Activated T-cell treated with anti-CD3 and anti-CD28 coated beads, Interleukin-2, amount 50 U/mL, for 4 hours (primary cell): ENCODE measurements at regions not wholly inside any gene's neighbourhood (a gene's known extent, or its start where the extent isn't known, plus 50 kb on each side); places are given as distances from the start of the nearest gene placed in this dataset.

Experiments used
- ATAC-seq, 2 donors: fragments of 200-7000 bp; cut with Tn5 transposase; one replicate each; pipeline ENCODE4 v1.10.0; 2021
- DNase-seq: peaks from one replicate; pipeline ENCODE4 v3.0.0-alpha.2; 2020
- H3K27me3 Mint-ChIP-seq: one replicate; pipeline ENCODE4 v1.8.0; 2021; ENCODE audit warnings: low read depth, mixed read lengths
- H3K36me3 Mint-ChIP-seq: one replicate; pipeline ENCODE4 v1.8.0; 2022; ENCODE audit warnings: mixed read lengths; ENCODE audit not compliant: insufficient read depth
- H3K4me1 Mint-ChIP-seq: one replicate; pipeline ENCODE4 v1.8.0; 2021; ENCODE audit warnings: low read depth, mixed read lengths
- H3K4me3 Mint-ChIP-seq: one replicate; pipeline ENCODE4 v1.8.0; 2021; ENCODE audit warnings: mild to moderate bottlenecking, moderate library complexity, mixed read lengths
- H3K9me3 Mint-ChIP-seq: one replicate; pipeline ENCODE4 v1.8.0; 2021; ENCODE audit warnings: mixed read lengths

DNA sequence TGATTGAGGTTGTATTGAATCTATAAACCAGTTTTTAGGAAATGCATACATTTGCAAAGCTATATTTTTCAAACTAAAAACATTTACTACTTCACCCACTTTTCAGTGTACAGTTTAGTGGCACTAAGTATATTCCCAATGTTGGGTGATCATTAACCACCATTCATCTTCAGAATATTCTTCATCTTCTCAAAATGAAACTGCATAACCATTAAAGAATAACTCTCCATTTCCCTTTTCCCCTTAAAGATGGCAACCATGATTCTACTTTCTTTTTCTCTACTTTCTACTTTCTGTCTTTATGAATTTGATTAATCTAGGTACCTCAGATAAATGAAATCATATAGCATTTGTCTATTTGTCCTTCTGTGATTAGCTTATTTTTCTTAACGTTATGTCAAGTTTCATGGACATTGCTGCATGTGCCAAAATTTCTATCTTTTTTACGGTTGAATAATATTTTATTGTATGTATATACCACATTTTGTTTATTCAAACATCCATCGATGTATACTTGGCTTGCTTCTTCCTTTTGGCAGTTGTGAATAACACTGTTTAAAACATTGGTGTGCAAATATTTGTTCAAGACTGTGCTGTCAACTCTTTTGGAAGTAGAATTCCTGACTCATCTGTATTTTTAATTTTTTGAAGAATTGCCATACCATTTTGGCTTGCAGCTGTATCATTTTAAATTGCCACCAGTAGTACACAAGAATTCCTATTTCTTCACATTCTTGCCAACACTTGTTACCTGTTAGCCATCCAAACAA is 104.9 kb downstream of the RPRM start:
- ATAC-seq: no peak
- H3K4me1 Mint-ChIP-seq: no peaks in the 10 kb centered on the region

DNA sequence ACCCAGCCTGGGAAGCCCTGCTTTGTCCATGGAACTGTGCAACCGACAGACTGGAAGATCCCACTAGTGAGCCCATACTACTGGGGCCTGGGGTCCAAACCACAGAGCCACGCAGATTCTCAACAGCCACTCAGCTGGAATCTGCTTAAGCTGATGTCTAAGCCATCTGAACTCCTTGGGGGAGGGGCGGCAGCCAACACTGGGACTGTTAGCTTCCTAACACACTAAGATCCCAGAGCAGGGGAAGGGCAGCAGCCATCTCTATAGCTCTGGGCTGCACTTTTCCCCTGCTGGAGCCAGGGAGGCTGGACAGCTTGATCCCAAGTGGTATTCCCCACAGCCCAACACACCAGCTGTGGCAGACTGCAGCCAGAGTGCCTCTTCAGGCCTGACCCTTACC is 118.3 kb downstream of the RPRM start:
- DNase-seq (no peak), ATAC-seq (no peak)
- Mint-ChIP-seq H3K36me3 (no peaks in the 10 kb centered on the region), H3K4me1 (no peaks in the 10 kb centered on the region), H3K27me3 (no peaks in the 10 kb centered on the region), H3K9me3 (no peaks in the 10 kb centered on the region), H3K4me3 (no peak overlapping the region)

More for the DNA sequence above, 104.9 kb downstream of the RPRM start:
- no peaks in the 10 kb centered on the region for H3K36me3 Mint-ChIP-seq
- H3K9me3 Mint-ChIP-seq: peaks cover 5% of the 10 kb centered on the region
- H3K27me3 Mint-ChIP-seq: no peaks in the 10 kb centered on the region
- H3K4me3 Mint-ChIP-seq: no peak overlapping the region
- no peak for DNase-seq

DNA sequence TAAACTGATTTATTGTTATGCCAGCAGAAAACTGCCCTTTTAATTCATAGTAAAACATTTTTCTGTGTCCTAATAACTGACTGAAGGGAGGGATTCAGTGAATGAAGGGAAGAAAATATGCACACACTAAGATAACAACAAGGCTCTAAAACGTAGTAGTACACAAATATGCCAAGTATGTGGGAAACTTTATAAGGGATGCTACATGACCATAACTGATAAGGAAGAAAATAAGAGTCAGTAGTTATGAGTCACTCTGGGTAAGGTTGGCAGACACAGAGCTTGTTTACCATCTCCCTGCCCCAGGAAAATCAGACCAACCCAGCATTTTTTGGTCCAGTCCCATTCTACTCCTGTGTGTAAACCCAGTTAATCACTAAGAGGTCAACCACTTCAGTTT is 124.2 kb downstream of the RPRM start:
- DNase-seq: no peak
- Mint-ChIP-seq H3K27me3 (no peaks in the 10 kb centered on the region), H3K4me3 (no peak overlapping the region), H3K4me1 (no peaks in the 10 kb centered on the region), H3K36me3 (no peaks in the 10 kb centered on the region), H3K9me3 (peaks cover 12% of the 10 kb centered on the region)
- no peak for ATAC-seq

DNA sequence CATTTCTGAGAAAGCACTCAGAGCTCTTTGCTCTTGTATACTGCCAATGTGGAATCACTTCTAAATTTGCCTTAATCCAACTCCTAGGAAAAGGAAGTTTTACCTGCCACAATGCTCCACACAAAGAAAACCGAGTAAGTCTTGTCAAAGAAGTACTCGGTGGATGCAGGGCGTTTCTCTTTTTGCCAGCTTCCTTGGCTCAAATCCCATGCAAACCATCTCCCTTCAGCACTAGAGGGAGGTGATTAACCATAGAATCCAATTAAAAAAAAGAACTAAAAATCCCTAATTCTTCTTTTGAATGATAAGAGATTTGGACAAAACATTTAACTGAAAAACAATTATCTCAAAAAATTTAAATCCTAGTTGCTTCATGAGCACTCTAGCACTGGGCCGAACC is 129.0 kb downstream of the RPRM start:
- H3K27me3 Mint-ChIP-seq: no peaks in the 10 kb centered on the region
- no peaks in the 10 kb centered on the region for H3K4me1 Mint-ChIP-seq
- ATAC-seq: no peak
- H3K4me3 Mint-ChIP-seq: no peak overlapping the region
- no peak for DNase-seq
- H3K9me3 Mint-ChIP-seq: peaks cover 12% of the 10 kb centered on the region
- no peaks in the 10 kb centered on the region for H3K36me3 Mint-ChIP-seq

DNA sequence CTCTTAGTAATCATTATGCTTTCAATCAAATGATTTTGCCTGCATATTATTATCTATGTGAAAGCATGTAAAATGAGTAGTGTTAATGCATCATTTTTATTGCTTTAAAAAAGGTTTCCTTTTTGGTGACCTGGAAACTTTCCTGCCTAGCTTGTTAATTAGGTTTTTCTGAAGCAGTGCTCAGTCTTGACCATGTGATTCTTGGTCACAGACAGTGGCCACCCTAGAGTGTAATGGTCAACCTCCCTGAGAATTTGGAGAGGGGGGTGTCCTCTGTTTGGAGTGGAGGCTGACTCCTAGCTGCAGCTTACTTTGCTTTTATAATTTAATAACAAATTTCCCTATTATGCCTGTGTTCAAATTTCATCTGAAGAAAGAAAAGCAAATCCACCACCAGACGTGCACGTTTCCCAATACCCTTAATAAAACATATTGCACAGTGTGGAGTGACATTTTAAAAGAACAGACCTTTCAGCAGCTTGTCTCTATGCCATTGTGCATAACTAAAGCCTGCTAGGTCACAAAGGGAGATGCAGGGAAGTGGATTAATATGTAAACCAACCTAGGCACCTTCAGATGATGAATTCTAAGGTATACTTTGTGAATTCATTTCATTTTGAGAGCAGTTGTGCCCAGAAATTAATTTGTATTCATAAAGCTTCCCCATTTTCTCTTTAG is 130.6 kb downstream of the RPRM start:
- Mint-ChIP-seq H3K9me3 (peaks cover 12% of the 10 kb centered on the region), H3K4me3 (no peak overlapping the region), H3K4me1 (no peaks in the 10 kb centered on the region), H3K27me3 (no peaks in the 10 kb centered on the region), H3K36me3 (no peaks in the 10 kb centered on the region)
- ATAC-seq (no peak), DNase-seq (no peak)

DNA sequence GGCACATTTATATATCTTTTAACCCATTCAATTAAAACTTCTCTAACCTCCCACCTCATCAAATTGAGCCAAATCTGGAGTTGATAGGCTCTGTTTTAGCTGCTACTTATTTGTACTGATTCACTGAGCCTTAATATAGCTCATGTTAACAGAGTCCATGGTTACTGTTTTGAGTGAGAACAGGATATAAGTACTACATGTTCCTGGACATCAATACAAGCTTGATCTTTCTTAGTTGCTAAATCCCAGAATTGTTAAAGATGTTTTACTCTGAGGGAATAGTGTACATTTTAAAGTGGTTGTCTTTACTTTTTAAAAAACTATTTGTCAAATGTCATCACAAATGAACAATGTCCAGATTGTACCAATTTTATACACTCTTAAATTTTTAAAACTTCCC is 157.7 kb downstream of the RPRM start:
- no peaks in the 10 kb centered on the region for H3K4me1 Mint-ChIP-seq
- DNase-seq (no peak), ATAC-seq (no peak)
- no peak overlapping the region for H3K4me3 Mint-ChIP-seq
- H3K36me3 Mint-ChIP-seq: no peaks in the 10 kb centered on the region
- H3K27me3 Mint-ChIP-seq: no peaks in the 10 kb centered on the region
- peaks cover 15% of the 10 kb centered on the region for H3K9me3 Mint-ChIP-seq

DNA sequence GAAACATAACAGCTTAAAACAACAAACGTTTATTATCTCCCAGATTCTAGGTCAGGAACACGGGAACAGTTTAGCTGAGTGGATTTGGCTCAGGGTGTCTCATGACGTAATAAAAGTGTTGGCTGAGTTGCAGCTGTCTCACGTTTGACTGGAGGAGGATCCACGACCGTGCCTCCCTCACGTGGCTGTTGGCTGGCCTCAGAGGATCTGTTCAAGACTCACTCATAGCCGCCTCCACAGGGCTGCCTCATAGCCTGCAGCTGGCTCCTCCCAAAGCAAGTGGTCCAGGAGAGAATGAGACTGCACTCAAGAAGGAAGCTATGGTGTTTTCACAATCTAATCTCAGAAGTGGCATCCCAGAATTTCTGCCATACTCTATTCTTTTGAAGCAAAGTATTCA is 167.1 kb downstream of the RPRM start:
- Mint-ChIP-seq H3K4me3 (no peak overlapping the region), H3K27me3 (no peaks in the 10 kb centered on the region), H3K4me1 (no peaks in the 10 kb centered on the region), H3K36me3 (no peaks in the 10 kb centered on the region), H3K9me3 (no peaks in the 10 kb centered on the region)
- ATAC-seq (no peak), DNase-seq (no peak)

DNA sequence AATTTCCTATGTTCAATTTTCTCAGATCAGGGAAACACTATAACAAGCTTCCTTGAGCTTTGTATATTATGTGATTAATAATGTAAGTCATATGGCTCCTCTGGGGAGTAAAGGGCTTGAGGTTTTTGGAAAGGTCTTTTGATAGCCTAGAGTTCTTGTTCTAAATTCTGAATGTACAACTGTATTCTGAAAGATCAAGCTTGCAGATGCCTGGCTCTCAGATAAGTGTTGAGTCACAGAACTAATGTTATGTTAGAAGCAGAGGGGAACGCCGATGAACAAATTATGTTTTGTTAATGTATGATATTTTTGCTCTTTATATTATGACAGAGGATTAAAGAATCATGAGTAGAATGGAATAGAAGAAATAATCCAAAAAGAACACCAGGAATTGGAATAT is 170.1 kb downstream of the RPRM start:
- no peaks in the 10 kb centered on the region for H3K36me3 Mint-ChIP-seq
- ATAC-seq: no peak
- H3K27me3 Mint-ChIP-seq: no peaks in the 10 kb centered on the region
- no peaks in the 10 kb centered on the region for H3K4me1 Mint-ChIP-seq
- no peaks in the 10 kb centered on the region for H3K9me3 Mint-ChIP-seq
- no peak overlapping the region for H3K4me3 Mint-ChIP-seq
- DNase-seq: no peak

DNA sequence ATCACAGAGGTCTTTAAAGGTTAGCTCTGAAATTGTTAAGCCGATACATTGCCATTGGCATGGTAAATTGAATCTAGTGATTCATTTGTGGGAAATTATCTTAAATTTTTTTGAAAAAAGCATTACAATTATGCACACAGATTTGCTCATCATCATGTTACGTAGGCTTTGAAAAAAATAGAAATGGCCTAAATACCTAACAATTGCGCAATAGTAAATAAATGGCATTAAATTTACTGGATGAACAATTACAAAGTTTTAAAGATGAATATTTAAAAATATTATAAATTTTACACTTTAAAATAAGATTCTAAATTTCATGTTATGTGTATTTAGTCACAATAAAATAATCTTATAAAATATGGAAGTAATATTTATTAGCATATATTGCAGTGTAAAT is 171.3 kb downstream of the RPRM start:
- Mint-ChIP-seq H3K9me3 (no peaks in the 10 kb centered on the region), H3K27me3 (no peaks in the 10 kb centered on the region), H3K36me3 (no peaks in the 10 kb centered on the region), H3K4me3 (no peak overlapping the region), H3K4me1 (no peaks in the 10 kb centered on the region)
- ATAC-seq (no peak), DNase-seq (no peak)

DNA sequence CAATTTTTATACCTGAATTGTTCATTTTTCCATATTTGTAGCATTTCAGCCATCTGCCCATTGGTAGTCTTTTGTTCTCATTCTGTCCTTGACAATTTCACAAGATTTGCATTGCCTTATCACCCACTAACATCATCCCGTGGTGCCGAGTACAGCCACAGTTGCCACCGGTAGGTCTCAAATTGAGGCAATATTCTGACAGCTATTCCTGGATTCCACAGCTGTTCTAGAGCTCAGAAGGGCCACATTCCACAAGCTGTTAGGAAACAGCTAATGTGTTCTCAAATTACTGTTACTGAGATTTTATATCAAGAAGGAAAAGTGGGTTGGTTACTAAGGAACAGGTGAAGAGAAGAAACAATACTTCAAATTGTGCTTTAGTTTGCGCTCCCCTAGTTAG is 178.8 kb downstream of the RPRM start:
- Mint-ChIP-seq H3K9me3 (no peaks in the 10 kb centered on the region), H3K27me3 (no peaks in the 10 kb centered on the region), H3K4me1 (no peaks in the 10 kb centered on the region), H3K36me3 (no peaks in the 10 kb centered on the region), H3K4me3 (no peak overlapping the region)
- ATAC-seq: no peak
- DNase-seq: no peak

DNA sequence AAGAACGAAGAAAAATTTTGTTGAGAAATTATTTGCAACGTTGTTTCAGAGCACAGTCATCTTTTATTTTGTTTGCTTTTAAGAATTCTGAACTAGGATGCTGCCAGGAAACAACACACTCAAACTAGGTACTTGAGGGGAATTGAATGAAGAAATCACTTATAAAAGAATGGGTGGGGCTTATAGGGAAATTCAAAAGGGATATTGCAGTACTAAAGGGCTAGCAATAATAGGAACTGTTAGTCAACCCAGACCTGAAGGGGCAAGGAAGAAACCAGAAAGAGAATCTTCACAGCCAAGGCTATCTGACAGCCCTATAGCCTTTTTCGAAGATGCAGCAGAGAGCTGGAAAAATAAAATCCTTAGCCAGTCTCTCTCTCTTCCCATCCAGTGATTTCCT is 179.3 kb downstream of the RPRM start:
- ATAC-seq (no peak), DNase-seq (no peak)
- no peaks in the 10 kb centered on the region for H3K9me3 Mint-ChIP-seq
- no peaks in the 10 kb centered on the region for H3K36me3 Mint-ChIP-seq
- no peaks in the 10 kb centered on the region for H3K27me3 Mint-ChIP-seq
- no peaks in the 10 kb centered on the region for H3K4me1 Mint-ChIP-seq
- no peak overlapping the region for H3K4me3 Mint-ChIP-seq

DNA sequence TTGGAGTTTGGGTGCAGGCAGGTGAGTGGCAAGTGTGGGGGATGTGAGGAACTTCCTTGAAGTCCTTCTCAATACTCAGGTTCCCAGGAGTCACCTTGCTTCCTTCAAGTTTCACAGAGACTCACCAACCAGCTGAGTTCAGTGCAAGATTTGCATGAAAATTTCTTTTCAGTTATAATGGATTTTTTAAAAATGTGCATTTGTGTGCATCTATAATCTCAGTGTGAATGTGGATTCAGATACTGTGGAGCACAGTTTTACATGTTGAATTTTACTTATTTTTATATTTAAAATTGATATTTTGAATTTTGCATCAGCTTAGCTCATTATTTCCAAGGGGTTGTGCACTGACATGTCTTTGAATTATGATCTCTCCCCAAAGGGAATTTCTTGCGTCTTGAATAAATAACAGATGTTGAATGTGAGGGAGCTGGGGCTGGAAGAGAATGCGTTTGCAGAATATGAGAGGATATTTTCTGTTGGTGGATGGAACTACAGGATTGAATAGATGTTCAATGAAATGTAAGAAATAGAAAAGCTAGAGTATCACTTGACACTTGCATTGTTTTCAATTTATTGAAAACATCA is 184.3 kb downstream of the RPRM start:
- no peaks in the 10 kb centered on the region for H3K9me3 Mint-ChIP-seq
- no peaks in the 10 kb centered on the region for H3K27me3 Mint-ChIP-seq
- DNase-seq (no peak), ATAC-seq (no peak)
- no peaks in the 10 kb centered on the region for H3K4me1 Mint-ChIP-seq
- no peaks in the 10 kb centered on the region for H3K36me3 Mint-ChIP-seq
- no peak overlapping the region for H3K4me3 Mint-ChIP-seq

DNA sequence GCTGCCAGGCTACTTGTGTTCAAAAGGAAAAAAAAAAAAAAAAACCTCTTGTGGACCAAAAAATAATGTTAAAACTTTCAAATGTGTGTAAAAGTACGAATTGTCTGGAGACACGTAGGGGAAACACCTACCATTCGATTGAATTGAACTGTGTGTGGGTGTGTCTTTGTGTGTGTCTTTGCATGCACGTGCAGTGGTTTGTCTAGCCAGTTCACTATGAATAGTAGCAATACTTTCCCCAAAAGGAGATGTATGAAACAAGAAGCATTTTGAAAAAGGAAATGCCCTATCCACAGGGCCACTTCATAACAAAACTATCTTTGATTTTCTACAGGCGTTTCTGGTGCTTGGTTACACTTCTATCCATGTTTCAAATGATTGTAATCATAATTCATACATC is 186.8 kb downstream of the RPRM start:
- H3K4me3 Mint-ChIP-seq: no peak overlapping the region
- no peaks in the 10 kb centered on the region for H3K9me3 Mint-ChIP-seq
- ATAC-seq (no peak), DNase-seq (no peak)
- H3K27me3 Mint-ChIP-seq: no peaks in the 10 kb centered on the region
- H3K36me3 Mint-ChIP-seq: no peaks in the 10 kb centered on the region
- no peaks in the 10 kb centered on the region for H3K4me1 Mint-ChIP-seq

DNA sequence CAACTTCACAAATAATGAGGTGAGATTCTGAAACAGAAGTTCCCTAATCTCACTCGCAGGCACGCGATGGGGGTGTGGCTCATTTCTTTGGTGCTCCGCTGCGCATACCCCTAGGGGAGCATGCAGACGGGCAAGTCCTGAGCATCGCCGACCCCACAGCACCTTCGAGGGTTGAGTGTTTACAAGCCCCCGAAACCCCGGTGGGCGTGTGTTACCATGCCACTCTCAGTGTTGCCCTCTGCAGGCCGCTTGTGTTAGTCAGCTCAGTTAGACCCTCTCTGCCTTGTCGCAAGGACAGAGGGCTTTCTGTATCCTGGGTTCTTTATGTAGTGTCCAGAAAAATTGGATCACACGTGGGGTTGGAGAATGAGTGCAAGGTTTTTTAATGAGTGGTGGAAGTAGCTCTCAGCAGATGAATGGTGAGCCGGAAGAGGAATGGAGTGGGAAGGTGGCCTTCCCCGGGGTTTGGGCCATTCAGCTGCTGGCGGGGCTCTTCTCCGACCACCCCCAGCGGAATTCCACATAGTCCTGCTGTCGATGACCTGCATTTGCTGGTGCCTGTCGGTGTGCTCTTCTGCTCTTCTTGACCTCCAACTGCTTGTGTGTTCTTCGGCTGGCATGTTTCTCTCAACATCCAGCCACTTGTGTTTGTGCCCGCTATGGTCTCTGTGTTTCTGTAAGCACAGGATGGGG is 191.3 kb downstream of the RPRM start:
- Mint-ChIP-seq H3K36me3 (no peaks in the 10 kb centered on the region), H3K4me3 (no peak overlapping the region), H3K9me3 (no peaks in the 10 kb centered on the region), H3K4me1 (no peaks in the 10 kb centered on the region), H3K27me3 (no peaks in the 10 kb centered on the region)
- peak in 1 of 2 donors; percentile 21 for ATAC-seq
- no peak for DNase-seq
